Pancreas (tissue), 10 donors: ENCODE measurements at regions not wholly inside any gene's neighbourhood (a gene's known extent, or its start where the extent isn't known, plus 50 kb on each side); places are given as distances from the start of the nearest gene placed in this dataset.

ENCODE experiments used
- ATAC-seq, 4 donors: fragments of 200-7000 bp; cut with Tn5 transposase; one replicate each; pipeline versions ENCODE4 v1.8.0 to v1.9.1; 2020; ENCODE audit warnings: mild to moderate bottlenecking in 4 of 4, moderate library complexity in 4 of 4
- DNase-seq, 6 donors: peaks; one replicate each; pipeline ENCODE4 v3.0.0-alpha.2; 2020
- FAIRE-seq: peaks from 2 replicates; lab custom pipeline; 2012; peaks lifted over from hg19 to GRCh38; lab: Jason Lieb, UNC
- H3K27ac ChIP-seq, 4 donors: fragments of 200-600 bp; sonication (generic); 1 replicate in 3 of 4; 2 replicates in 1 of 4; pipeline versions ENCODE4 v1.5.0 to v1.8.0; 2020
- H3K27me3 ChIP-seq, 4 donors: fragments of 200-600 bp; one replicate each; pipeline ENCODE4 v1.8.0; 2021
- H3K36me3 ChIP-seq, 3 donors: fragments of 200-600 bp; sonication (generic) in 1 of 3; one replicate each; pipeline versions ENCODE4 v1.5.0 to v1.8.0; 2020 to 2021
- H3K4me1 ChIP-seq, 3 donors: fragments of 200-600 bp; one replicate each; pipeline ENCODE4 v1.8.0; 2021
- H3K4me3 ChIP-seq, 4 donors: fragments of 200-600 bp; sonication (generic) in 2 of 4; one replicate each; pipeline versions ENCODE4 v1.5.0 to v1.8.0; 2020 to 2021
- H3K9me3 ChIP-seq, 4 donors: fragments of 200-600 bp; one replicate each; pipeline ENCODE4 v1.8.0; 2021
- CTCF ChIP-seq, 4 donors: fragments of 200-600 bp; sonication (generic) in 3 of 4; IDR thresholded peaks; one replicate each; pipeline versions ENCODE4 v1.5.0 to v1.8.0; 2021; ENCODE audit warnings: antibody characterized with exemption in 4 of 4
- WGBS, 2 donors: extraction: QIAGEN DNeasy Blood & Tissue Kit; methylation state at CpG; one replicate each; pipeline ENCODE4 v1.1.7; 2013; 5-methylcytosine and 5-hydroxymethylcytosine counted together
- intact Hi-C, 3 donors: fragments of 100-400 bp; cut with DNase I; formaldehyde crosslinking; loops; one replicate each; pipeline versions ENCODE4 v1.11.1 to v1.14.2; 2022
- donor health status: healthy with polysubstance abuse.
- donor health status: DM: no; HTN: no; CAD: no; lungs with moderate emphysema.
- donor health status: DM: no; HTN: no; CAD: no.
- donor health status: control.
- donor health status: control.
- donor health status: Bipolar disorder and iron deficiency.
- donor health status: DM: yes; HTN: yes; CAD: no.
- donor health status: DM: no; HTN: no; CAD: no.
- donor health status: DM: no; HTN: no; CAD: no.
- donor health status: DM: yes; HTN: yes; CAD: no.

- DNase-seq = no peak
- Histone ChIP-seq H3K27ac (no peak overlapping the region), H3K36me3 (no peaks in the 10 kb centered on the region), H3K4me1 (no peaks in the 10 kb centered on the region), H3K9me3 (no peaks in the 10 kb centered on the region), H3K4me3 (no peak overlapping the region), H3K27me3 (no peaks in the 10 kb centered on the region)
- intact Hi-C loops = no loop called here
- WGBS, 2 donors = 64 to 77% methylated on average over 27 of the region's 27 CpGs
- ATAC-seq = no peak
- FAIRE-seq = no peak
- TF ChIP-seq CTCF (IDR thresholded peaks at IDR 0.05) = no peak
Observed at GRCh38 chr1:5708346-5709245, 283.6 kb downstream of the NPHP4 start.

- Histone ChIP-seq H3K36me3 (no peaks in the 10 kb centered on the region), H3K27ac (no peak overlapping the region), H3K4me3 (no peak overlapping the region), H3K4me1 (no peaks in the 10 kb centered on the region), H3K27me3 (no peaks in the 10 kb centered on the region), H3K9me3 (no peaks in the 10 kb centered on the region)
- no peak for TF ChIP-seq CTCF (IDR thresholded peaks at IDR 0.05)
- intact Hi-C loops = no loop called here
- 64 to 71% methylated on average over 12 of the region's 12 CpGs for WGBS, 2 donors
- FAIRE-seq (no peak), DNase-seq (no peak), ATAC-seq (no peak)
Observed at GRCh38 chr1:5707566-5708345, 284.5 kb downstream of the NPHP4 start.

- ATAC-seq (no peak), FAIRE-seq (no peak), DNase-seq (no peak)
- H3K27me3 ChIP-seq = no peaks in the 10 kb centered on the region
- H3K27ac ChIP-seq = no peak overlapping the region
- no peak for TF ChIP-seq CTCF (IDR thresholded peaks at IDR 0.05)
- no peaks in the 10 kb centered on the region for H3K36me3 ChIP-seq
- no peaks in the 10 kb centered on the region for H3K9me3 ChIP-seq
- H3K4me1 ChIP-seq = no peaks in the 10 kb centered on the region
- intact Hi-C loops = no loop called here
- no peak overlapping the region for H3K4me3 ChIP-seq
- WGBS, 2 donors = 70 to 78% methylated on average over 5 of the region's 5 CpGs
Observed at GRCh38 chr1:5706239-5706638, 286.0 kb downstream of the NPHP4 start.

GRCh38 chr1:5705751-5706150 lies 286.5 kb downstream of the NPHP4 start:
- H3K4me1 ChIP-seq = no peaks in the 10 kb centered on the region
- no peak for TF ChIP-seq CTCF (IDR thresholded peaks at IDR 0.05)
- H3K36me3 ChIP-seq = no peaks in the 10 kb centered on the region
- no peak overlapping the region for H3K4me3 ChIP-seq
- no peaks in the 10 kb centered on the region for H3K27me3 ChIP-seq
- ATAC-seq (no peak), FAIRE-seq (no peak), DNase-seq (no peak)
- no peaks in the 10 kb centered on the region for H3K9me3 ChIP-seq
- H3K27ac ChIP-seq = no peak overlapping the region
- intact Hi-C loops = no loop called here
- 60 to 69% methylated on average over 10 of the region's 10 CpGs for WGBS, 2 donors
